ENCODE measurements at regions not wholly inside any gene's neighbourhood (a gene's known extent, or its start where the extent isn't known, plus 50 kb on each side); places are given as distances from the start of the nearest gene placed in this dataset.

- 0 out of 3 replicates have a peak overlapping the region, but pooled peaks have one; percentile 3 for H3K4me3 Mint-ChIP-seq
- H4K20me1 ChIP-seq (replicated peaks; ENCODE audit: insufficient read depth): no peaks in the 10 kb centered on the region
- H3K4me2 ChIP-seq: peak overlapping the region; percentile 45
- H3K4me3 ChIP-seq: peak overlapping the region; percentile 6; the same call in 1 of the 2 replicates
- H3K36me3 Mint-ChIP-seq (ENCODE audit: low read depth): 0 out of 3 replicates have a peak, but pooled peaks cover 7% of the 10 kb centered on the region
- peaks cover 19% of the 10 kb centered on the region for H3K27me3 Mint-ChIP-seq (ENCODE audit: insufficient read depth, low read depth, poor library complexity)
- peaks cover 19% of the 10 kb centered on the region for H3K4me1 ChIP-seq (ENCODE audit: insufficient read depth)
- no peak overlapping the region for H3K27ac Mint-ChIP-seq
- peak; percentile 69 for DNase-seq (ENCODE audit: low spot score)
- H3K27me3 ChIP-seq (ENCODE audit: insufficient read depth): peaks cover 64% of the 10 kb centered on the region
- H3K9me2 ChIP-seq (ENCODE audit: insufficient read depth): peaks cover 10% of the 10 kb centered on the region
- 0 out of 2 replicates have a peak, but pooled peaks cover 8% of the 10 kb centered on the region for H3F3A ChIP-seq (replicated peaks; ENCODE audit: low read depth)
- H3K9me3 Mint-ChIP-seq: peaks cover 11% of the 10 kb centered on the region
- TF ChIP-seq EZH2phosphoT487 (IDR thresholded peaks at IDR 0.05; ENCODE audit: unreplicated experiment): no peak
- TF ChIP-seq POLR2AphosphoS5 (IDR thresholded peaks at IDR 0.05; ENCODE audit: low read depth): no peak
- TF ChIP-seq NANOG (IDR thresholded peaks at IDR 0.05; ENCODE audit: borderline replicate concordance): peak; percentile 90
- H3K4me1 Mint-ChIP-seq: peaks cover 15% of the 10 kb centered on the region
- H3K27ac ChIP-seq (ENCODE audit: low read depth): no peak overlapping the region
- no peaks in the 10 kb centered on the region for H3K79me2 ChIP-seq (replicated peaks; ENCODE audit: insufficient read depth)
- H3K36me3 ChIP-seq (ENCODE audit: insufficient read depth): no peaks in the 10 kb centered on the region; the same call in 1 of the 2 replicates
- H2AFZ ChIP-seq: no peak overlapping the region
- ATAC-seq: peak; percentile 97
These were observed 96.0 kb upstream of the BDNF start for GRCh38 chr11:27795955-27796861.

GRCh38 chr11:27786864-27787263, 86.6 kb upstream of the BDNF start:
- H3K4me3 ChIP-seq: no peak overlapping the region
- no peak for TF ChIP-seq STAT1 (IDR thresholded peaks at IDR 0.05; ENCODE audit: unreplicated experiment)
- no peak for TF ChIP-seq ZNF462 (CRISPR knock-in tag; IDR thresholded peaks at IDR 0.05)
- no peak for TF ChIP-seq EZH2phosphoT487 (IDR thresholded peaks at IDR 0.05; ENCODE audit: unreplicated experiment)
- no peak for TF ChIP-seq CREB1 (CRISPR knock-in tag; IDR thresholded peaks at IDR 0.05; ENCODE audit: low read depth)
- TF ChIP-seq ZNF114 (CRISPR knock-in tag; IDR thresholded peaks at IDR 0.05): no peak
- TF ChIP-seq CTCF (conservative IDR thresholded peaks at IDR 0.05; ENCODE audit: low read depth in 2 of 2): no peak
- TF ChIP-seq ZNF331 (CRISPR knock-in tag; IDR thresholded peaks at IDR 0.05; ENCODE audit: low read depth): no peak
- peaks cover 13% of the 10 kb centered on the region for H3K9me2 ChIP-seq (ENCODE audit: insufficient read depth)
- ATAC-seq: no peak
- no peak overlapping the region for H3K27ac ChIP-seq (ENCODE audit: low read depth)
- Mint-ChIP-seq H3K4me1 (no peaks in the 10 kb centered on the region), H3K36me3 (ENCODE audit: low read depth) (0 out of 3 replicates have a peak, but pooled peaks cover 4% of the 10 kb centered on the region), H3K27ac (no peak overlapping the region), H3K27me3 (ENCODE audit: insufficient read depth, low read depth, poor library complexity) (no peaks in the 10 kb centered on the region), H3K4me3 (no peak overlapping the region), H3K9me3 (peaks cover 5% of the 10 kb centered on the region; the same call in 2 of the 3 replicates)
- no peaks in the 10 kb centered on the region for H3F3A ChIP-seq (replicated peaks; ENCODE audit: low read depth)
- no peaks in the 10 kb centered on the region for H3K36me3 ChIP-seq (ENCODE audit: insufficient read depth)
- no peak overlapping the region for H2AFZ ChIP-seq
- no peaks in the 10 kb centered on the region for H3K27me3 ChIP-seq (ENCODE audit: insufficient read depth)
- no peaks in the 10 kb centered on the region for H4K20me1 ChIP-seq (replicated peaks; ENCODE audit: insufficient read depth)
- no peak overlapping the region for H3K4me2 ChIP-seq
- DNase-seq (ENCODE audit: low spot score): no peak
- H3K79me2 ChIP-seq (replicated peaks; ENCODE audit: insufficient read depth): no peaks in the 10 kb centered on the region
- H3K4me1 ChIP-seq (ENCODE audit: insufficient read depth): no peaks in the 10 kb centered on the region
